ENCODE measurements at regions not wholly inside any gene's neighbourhood (a gene's known extent, or its start where the extent isn't known, plus 50 kb on each side); places are given as distances from the start of the nearest gene placed in this dataset.

- no peak for DNase-seq (ENCODE audit: low spot score)
Measured at GRCh38 chr21:41651830-41652229, 115.0 kb downstream of the RIPK4 start.

- no peak for DNase-seq (ENCODE audit: low spot score)
Measured at GRCh38 chr21:41651406-41651805, 115.4 kb downstream of the RIPK4 start.

GRCh38 chr21:41650526-41651145 lies 116.2 kb downstream of the RIPK4 start:
- DNase-seq (ENCODE audit: low spot score) = no peak

- DNase-seq (ENCODE audit: low spot score) = no peak
Measured at GRCh38 chr21:41648591-41649031, 118.2 kb downstream of the RIPK4 start.

- no peak for DNase-seq (ENCODE audit: low spot score)
Measured at GRCh38 chr21:41647806-41648561, 118.9 kb downstream of the RIPK4 start.

- no peak for DNase-seq (ENCODE audit: low spot score)
Measured at GRCh38 chr21:41643246-41643966, 123.4 kb downstream of the RIPK4 start.

GRCh38 chr21:41641821-41642701 lies 124.8 kb downstream of the RIPK4 start:
- no peak for DNase-seq (ENCODE audit: low spot score)

GRCh38 chr21:41641510-41641815 lies 125.4 kb downstream of the RIPK4 start:
- no peak for DNase-seq (ENCODE audit: low spot score)

GRCh38 chr21:41640748-41641509 lies 125.9 kb downstream of the RIPK4 start:
- DNase-seq (ENCODE audit: low spot score) = no peak

GRCh38 chr21:41639766-41640165 lies 127.1 kb downstream of the RIPK4 start:
- no peak for DNase-seq (ENCODE audit: low spot score)

- no peak for DNase-seq (ENCODE audit: low spot score)
Measured at GRCh38 chr21:41639336-41639735, 127.5 kb downstream of the RIPK4 start.

GRCh38 chr21:41638201-41638790 lies 128.6 kb downstream of the RIPK4 start:
- no peak for DNase-seq (ENCODE audit: low spot score)

- DNase-seq (ENCODE audit: low spot score) = no peak
Measured at GRCh38 chr21:41636636-41637630, 129.0 kb upstream of the TMPRSS2 start.

- no peak for DNase-seq (ENCODE audit: low spot score)
Measured at GRCh38 chr21:41635874-41636273, 127.9 kb upstream of the TMPRSS2 start.

GRCh38 chr21:41634858-41635257 lies 126.9 kb upstream of the TMPRSS2 start:
- no peak for DNase-seq (ENCODE audit: low spot score)

- no peak for DNase-seq (ENCODE audit: low spot score)
Measured at GRCh38 chr21:41634211-41634694, 126.3 kb upstream of the TMPRSS2 start.

GRCh38 chr21:41633627-41634026 lies 125.7 kb upstream of the TMPRSS2 start:
- DNase-seq (ENCODE audit: low spot score) = no peak

GRCh38 chr21:41632748-41633475 lies 125.0 kb upstream of the TMPRSS2 start:
- DNase-seq (ENCODE audit: low spot score) = no peak
